HG03159 (cell line): ENCODE measurements at regions not wholly inside any gene's neighbourhood (a gene's known extent, or its start where the extent isn't known, plus 50 kb on each side); places are given as distances from the start of the nearest gene placed in this dataset.
"Not testable (repeated sequence)": the region's sequence is repeated elsewhere in the genome, so short reads cannot be mapped to it uniquely, and the experiment has no call there.

Experiments used
- ATAC-seq: cut with Tn5 transposase; IDR thresholded peaks from one replicate; pipeline ENCODE4 v1.9.1; 2021; ENCODE audit warnings: mild to moderate bottlenecking, moderate library complexity; ENCODE audit not compliant: unreplicated experiment

GRCh38 chr6:134619077-134619476 lies 301.2 kb upstream of the SGK1 start:
- peak; percentile 80 for ATAC-seq

GRCh38 chr6:134614606-134615485 lies 296.9 kb upstream of the SGK1 start:
- ATAC-seq, result no peak

GRCh38 chr6:134612128-134612527 lies 294.2 kb upstream of the SGK1 start:
- ATAC-seq, result not testable (repeated sequence)

GRCh38 chr6:134610411-134610810 lies 292.5 kb upstream of the SGK1 start:
- no peak for ATAC-seq

GRCh38 chr6:134609716-134610261 lies 291.9 kb upstream of the SGK1 start:
- no peak for ATAC-seq

GRCh38 chr6:134607411-134607810 lies 289.5 kb upstream of the SGK1 start:
- no peak for ATAC-seq

GRCh38 chr6:134605034-134605433 lies 287.1 kb upstream of the SGK1 start:
- no peak for ATAC-seq

GRCh38 chr6:134604014-134604676 lies 286.2 kb upstream of the SGK1 start:
- ATAC-seq, result no peak

- no peak for ATAC-seq
Measured at GRCh38 chr6:134603561-134603960, 285.6 kb upstream of the SGK1 start.

- ATAC-seq, result no peak
Measured at GRCh38 chr6:134602123-134602522, 284.2 kb upstream of the SGK1 start.

GRCh38 chr6:134600671-134601070 lies 282.8 kb upstream of the SGK1 start:
- no peak for ATAC-seq

GRCh38 chr6:134599079-134599478 lies 281.2 kb upstream of the SGK1 start:
- no peak for ATAC-seq

GRCh38 chr6:134596191-134596590 lies 278.3 kb upstream of the SGK1 start:
- no peak for ATAC-seq

GRCh38 chr6:134594881-134595280 lies 277.0 kb upstream of the SGK1 start:
- ATAC-seq, result no peak

- no peak for ATAC-seq
Measured at GRCh38 chr6:134593887-134594286, 276.0 kb upstream of the SGK1 start.

- no peak for ATAC-seq
Measured at GRCh38 chr6:134593442-134593841, 275.5 kb upstream of the SGK1 start.

- ATAC-seq, result no peak
Measured at GRCh38 chr6:134593024-134593423, 275.1 kb upstream of the SGK1 start.

GRCh38 chr6:134590449-134590848 lies 272.5 kb upstream of the SGK1 start:
- ATAC-seq, result no peak

GRCh38 chr6:134590004-134590403 lies 272.1 kb upstream of the SGK1 start:
- no peak for ATAC-seq

- ATAC-seq, result no peak
Measured at GRCh38 chr6:134589512-134589911, 271.6 kb upstream of the SGK1 start.

- no peak for ATAC-seq
Measured at GRCh38 chr6:134588267-134588666, 270.4 kb upstream of the SGK1 start.

- no peak for ATAC-seq
Measured at GRCh38 chr6:134585517-134585873, 267.6 kb upstream of the SGK1 start.
